ENCODE measurements at regions not wholly inside any gene's neighbourhood (a gene's known extent, or its start where the extent isn't known, plus 50 kb on each side); places are given as distances from the start of the nearest gene placed in this dataset.

- DNase-seq (no peak), ATAC-seq (no peak)
- TF ChIP-seq CTCF (IDR thresholded peaks at IDR 0.05), result no peak
- Histone ChIP-seq H3K4me3 (no peak overlapping the region), H3K4me1 (no peaks in the 10 kb centered on the region), H3K36me3 (no peaks in the 10 kb centered on the region), H3K27ac (no peak overlapping the region), H3K27me3 (no peaks in the 10 kb centered on the region), H3K9me3 (no peaks in the 10 kb centered on the region)
- intact Hi-C loops (cut with DNase I), result no loop called here
Observed at GRCh38 chr1:59223989-59224634, 72.8 kb upstream of the FGGY start.

GRCh38 chr1:59225594-59226316 is 71.1 kb upstream of the FGGY start:
- no peaks in the 10 kb centered on the region for H3K36me3 ChIP-seq
- TF ChIP-seq CTCF (IDR thresholded peaks at IDR 0.05), result no peak
- no peaks in the 10 kb centered on the region for H3K9me3 ChIP-seq
- H3K27ac ChIP-seq, result no peak overlapping the region
- no peaks in the 10 kb centered on the region for H3K27me3 ChIP-seq
- H3K4me1 ChIP-seq, result no peaks in the 10 kb centered on the region
- DNase-seq (no peak), ATAC-seq (no peak)
- H3K4me3 ChIP-seq, result no peak overlapping the region
- intact Hi-C loops (cut with DNase I), result no loop called here

- H3K9me3 ChIP-seq, result no peaks in the 10 kb centered on the region
- ATAC-seq (peak; percentile 54), DNase-seq (no peak)
- H3K27me3 ChIP-seq, result no peaks in the 10 kb centered on the region
- intact Hi-C loops (cut with DNase I), result no loop called here
- no peak overlapping the region for H3K27ac ChIP-seq
- no peaks in the 10 kb centered on the region for H3K4me1 ChIP-seq
- H3K4me3 ChIP-seq, result no peak overlapping the region
- TF ChIP-seq CTCF (IDR thresholded peaks at IDR 0.05), result no peak
- no peaks in the 10 kb centered on the region for H3K36me3 ChIP-seq
Observed at GRCh38 chr1:59229138-59229537, 67.8 kb upstream of the FGGY start.

GRCh38 chr1:59230622-59231021 is 66.3 kb upstream of the FGGY start:
- no peak overlapping the region for H3K27ac ChIP-seq
- no peak overlapping the region for H3K4me3 ChIP-seq
- DNase-seq (no peak), ATAC-seq (no peak)
- intact Hi-C loops (cut with DNase I), result no loop called here
- H3K27me3 ChIP-seq, result no peaks in the 10 kb centered on the region
- no peaks in the 10 kb centered on the region for H3K4me1 ChIP-seq
- H3K36me3 ChIP-seq, result no peaks in the 10 kb centered on the region
- no peak for TF ChIP-seq CTCF (IDR thresholded peaks at IDR 0.05)
- H3K9me3 ChIP-seq, result no peaks in the 10 kb centered on the region

GRCh38 chr1:59232216-59232615 is 64.7 kb upstream of the FGGY start:
- Histone ChIP-seq H3K4me3 (no peak overlapping the region), H3K27me3 (no peaks in the 10 kb centered on the region), H3K27ac (no peak overlapping the region), H3K36me3 (no peaks in the 10 kb centered on the region), H3K9me3 (no peaks in the 10 kb centered on the region), H3K4me1 (no peaks in the 10 kb centered on the region)
- TF ChIP-seq CTCF (IDR thresholded peaks at IDR 0.05), result no peak
- DNase-seq (no peak), ATAC-seq (no peak)
- intact Hi-C loops (cut with DNase I), result no loop called here
